Transverse colon (tissue), 4 donors: ENCODE measurements at regions not wholly inside any gene's neighbourhood (a gene's known extent, or its start where the extent isn't known, plus 50 kb on each side); places are given as distances from the start of the nearest gene placed in this dataset.

Source experiments
- EP300 ChIP-seq: sonication (generic); formaldehyde crosslinking; IDR thresholded peaks from one replicate; pipeline ENCODE4 v1.6.1; 2017; ENCODE audit warnings: antibody characterized with exemption, low read depth
- POLR2A ChIP-seq: fragments of 450-650 bp; IDR thresholded peaks from one replicate; pipeline ENCODE4 v1.6.1; 2016; ENCODE audit warnings: antibody characterized with exemption, mild to moderate bottlenecking, moderate library complexity
- POLR2AphosphoS5 ChIP-seq, 3 donors: sonication (generic); formaldehyde crosslinking; IDR thresholded peaks; one replicate each; pipeline ENCODE4 v1.6.1; 2016; ENCODE audit warnings: antibody characterized with exemption in 3 of 3
- TF ChIP-seq, protein P1 (sequence below), 5 experiments: fragments of 200-600 bp in 3 of 5; fragments of 450-650 bp in 2 of 5; sonication (generic) in 3 of 5; IDR thresholded peaks; 1 replicate in 2 of 5; 2 replicates in 3 of 5; pipeline ENCODE4 v1.5.1; 2016 to 2017; ENCODE audit warnings: antibody characterized with exemption in 5 of 5, inconsistent platforms in 3 of 5, mild to moderate bottlenecking in 2 of 5, moderate library complexity in 1 of 5

- TF ChIP-seq, protein P1, sequence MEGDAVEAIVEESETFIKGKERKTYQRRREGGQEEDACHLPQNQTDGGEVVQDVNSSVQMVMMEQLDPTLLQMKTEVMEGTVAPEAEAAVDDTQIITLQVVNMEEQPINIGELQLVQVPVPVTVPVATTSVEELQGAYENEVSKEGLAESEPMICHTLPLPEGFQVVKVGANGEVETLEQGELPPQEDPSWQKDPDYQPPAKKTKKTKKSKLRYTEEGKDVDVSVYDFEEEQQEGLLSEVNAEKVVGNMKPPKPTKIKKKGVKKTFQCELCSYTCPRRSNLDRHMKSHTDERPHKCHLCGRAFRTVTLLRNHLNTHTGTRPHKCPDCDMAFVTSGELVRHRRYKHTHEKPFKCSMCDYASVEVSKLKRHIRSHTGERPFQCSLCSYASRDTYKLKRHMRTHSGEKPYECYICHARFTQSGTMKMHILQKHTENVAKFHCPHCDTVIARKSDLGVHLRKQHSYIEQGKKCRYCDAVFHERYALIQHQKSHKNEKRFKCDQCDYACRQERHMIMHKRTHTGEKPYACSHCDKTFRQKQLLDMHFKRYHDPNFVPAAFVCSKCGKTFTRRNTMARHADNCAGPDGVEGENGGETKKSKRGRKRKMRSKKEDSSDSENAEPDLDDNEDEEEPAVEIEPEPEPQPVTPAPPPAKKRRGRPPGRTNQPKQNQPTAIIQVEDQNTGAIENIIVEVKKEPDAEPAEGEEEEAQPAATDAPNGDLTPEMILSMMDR (IDR thresholded peaks at IDR 0.05), result no peak
- TF ChIP-seq POLR2A (no peak), POLR2AphosphoS5 (IDR thresholded peaks at IDR 0.05) (no peak), EP300 (no peak)
Observed at GRCh38 chr3:166191411-166191810, 354.2 kb upstream of the BCHE start.
